SK-N-SH treated with all-trans-retinoic acid at 6 μM for 48 hours (cell line): ENCODE measurements at regions not wholly inside any gene's neighbourhood (a gene's known extent, or its start where the extent isn't known, plus 50 kb on each side); places are given as distances from the start of the nearest gene placed in this dataset.

Experiments used
- ATAC-seq: fragments of 200-7000 bp; cut with Tn5 transposase; 3 replicates; pipeline ENCODE4 v1.9.1; 2020; ENCODE audit warnings: mild to moderate bottlenecking, moderate library complexity
- ARNTL ChIP-seq: fragments of 450-650 bp; formaldehyde crosslinking; IDR thresholded peaks from 2 replicates; pipeline ENCODE4 v1.5.0; 2020; ENCODE audit warnings: low read depth, mild to moderate bottlenecking, moderate library complexity, borderline replicate concordance
- BACH2 ChIP-seq: fragments of 250-450 bp; sonication (Bioruptor Pico); IDR thresholded peaks from 2 replicates; pipeline ENCODE4 v1.9.0; 2021; ENCODE audit warnings: mild to moderate bottlenecking, borderline replicate concordance
- CREB5 ChIP-seq: fragments of 250-450 bp; sonication (Bioruptor Pico); IDR thresholded peaks from 2 replicates; pipeline ENCODE4 v1.5.1; 2020; ENCODE audit warnings: low read depth, mild to moderate bottlenecking, moderate library complexity
- ESRRG ChIP-seq: fragments of 250-450 bp; sonication (Bioruptor Pico); IDR thresholded peaks from 2 replicates; pipeline ENCODE4 v1.6.1; 2021; ENCODE audit warnings: mild to moderate bottlenecking
- GLIS3 ChIP-seq: fragments of 250-450 bp; sonication (Bioruptor Pico); IDR thresholded peaks from 2 replicates; pipeline ENCODE4 v1.5.0; 2020; ENCODE audit warnings: mild to moderate bottlenecking, moderate library complexity
- ISL1 ChIP-seq: fragments of 250-450 bp; sonication (Bioruptor Pico); IDR thresholded peaks from 2 replicates; pipeline ENCODE4 v2.1.2; 2022; ENCODE audit warnings: mild to moderate bottlenecking, moderate library complexity
- POU6F1 ChIP-seq: fragments of 250-450 bp; sonication (Bioruptor Pico); IDR thresholded peaks from 2 replicates; pipeline ENCODE4 v1.8.0; 2021; ENCODE audit warnings: low read depth, mild to moderate bottlenecking, moderate library complexity, borderline replicate concordance
- PPARA ChIP-seq: fragments of 250-450 bp; sonication (Bioruptor Pico); IDR thresholded peaks from 2 replicates; pipeline ENCODE4 v1.5.0; 2020; ENCODE audit warnings: mild to moderate bottlenecking, borderline replicate concordance
- RARB ChIP-seq: fragments of 250-450 bp; sonication (Bioruptor Pico); IDR thresholded peaks from 2 replicates; pipeline ENCODE4 v1.8.0; 2021; ENCODE audit warnings: mild to moderate bottlenecking, moderate library complexity
- SNAI2 ChIP-seq: fragments of 250-450 bp; sonication (Bioruptor Pico); IDR thresholded peaks from 2 replicates; pipeline ENCODE4 v1.5.0; 2020; ENCODE audit warnings: mild to moderate bottlenecking, moderate library complexity
- TCF4 ChIP-seq: fragments of 250-450 bp; sonication (Bioruptor Pico); IDR thresholded peaks from 2 replicates; pipeline ENCODE4 v1.8.0; 2021; ENCODE audit warnings: mild to moderate bottlenecking, moderate library complexity, borderline replicate concordance
- TOX ChIP-seq: fragments of 250-450 bp; sonication (Bioruptor Pico); IDR thresholded peaks from 2 replicates; pipeline ENCODE4 v1.8.0; 2021; ENCODE audit warnings: mild to moderate bottlenecking, moderate library complexity, borderline replicate concordance
- ZC3H10 ChIP-seq: fragments of 250-450 bp; sonication (Bioruptor Pico); IDR thresholded peaks from 2 replicates; pipeline ENCODE4 v1.5.1; 2021; ENCODE audit warnings: mild to moderate bottlenecking, moderate library complexity
- ZFP3 ChIP-seq: fragments of 250-450 bp; sonication (Bioruptor Pico); IDR thresholded peaks from 2 replicates; pipeline ENCODE4 v1.5.0; 2020; ENCODE audit warnings: mild to moderate bottlenecking, moderate library complexity
- ZFP30 ChIP-seq: fragments of 450-650 bp; formaldehyde crosslinking; IDR thresholded peaks from 2 replicates; pipeline ENCODE4 v1.5.0; 2022; ENCODE audit warnings: mild to moderate bottlenecking, moderate library complexity
- ZNF70 ChIP-seq: fragments of 450-650 bp; formaldehyde crosslinking; IDR thresholded peaks from 2 replicates; pipeline ENCODE4 v1.5.0; 2020; ENCODE audit warnings: mild to moderate bottlenecking, moderate library complexity
- ZNF8 ChIP-seq: fragments of 450-650 bp; formaldehyde crosslinking; IDR thresholded peaks from 2 replicates; pipeline ENCODE4 v1.5.0; 2020; ENCODE audit warnings: mild to moderate bottlenecking, moderate library complexity
- TF ChIP-seq, protein P1 (sequence below): fragments of 250-450 bp; sonication (Bioruptor Pico); IDR thresholded peaks from 2 replicates; pipeline ENCODE4 v1.5.0; 2020; ENCODE audit warnings: mild to moderate bottlenecking, moderate library complexity

GRCh38 chr16:61403386-61403785 is 632.9 kb downstream of the CDH8 start:
- ATAC-seq: no peak
- no peak for TF ChIP-seq ZNF8 (CRISPR knock-in tag)
- no peak for TF ChIP-seq RARB (CRISPR knock-in tag)
- no peak for TF ChIP-seq SNAI2 (CRISPR knock-in tag)
- no peak for TF ChIP-seq ZC3H10
- TF ChIP-seq, protein P1, sequence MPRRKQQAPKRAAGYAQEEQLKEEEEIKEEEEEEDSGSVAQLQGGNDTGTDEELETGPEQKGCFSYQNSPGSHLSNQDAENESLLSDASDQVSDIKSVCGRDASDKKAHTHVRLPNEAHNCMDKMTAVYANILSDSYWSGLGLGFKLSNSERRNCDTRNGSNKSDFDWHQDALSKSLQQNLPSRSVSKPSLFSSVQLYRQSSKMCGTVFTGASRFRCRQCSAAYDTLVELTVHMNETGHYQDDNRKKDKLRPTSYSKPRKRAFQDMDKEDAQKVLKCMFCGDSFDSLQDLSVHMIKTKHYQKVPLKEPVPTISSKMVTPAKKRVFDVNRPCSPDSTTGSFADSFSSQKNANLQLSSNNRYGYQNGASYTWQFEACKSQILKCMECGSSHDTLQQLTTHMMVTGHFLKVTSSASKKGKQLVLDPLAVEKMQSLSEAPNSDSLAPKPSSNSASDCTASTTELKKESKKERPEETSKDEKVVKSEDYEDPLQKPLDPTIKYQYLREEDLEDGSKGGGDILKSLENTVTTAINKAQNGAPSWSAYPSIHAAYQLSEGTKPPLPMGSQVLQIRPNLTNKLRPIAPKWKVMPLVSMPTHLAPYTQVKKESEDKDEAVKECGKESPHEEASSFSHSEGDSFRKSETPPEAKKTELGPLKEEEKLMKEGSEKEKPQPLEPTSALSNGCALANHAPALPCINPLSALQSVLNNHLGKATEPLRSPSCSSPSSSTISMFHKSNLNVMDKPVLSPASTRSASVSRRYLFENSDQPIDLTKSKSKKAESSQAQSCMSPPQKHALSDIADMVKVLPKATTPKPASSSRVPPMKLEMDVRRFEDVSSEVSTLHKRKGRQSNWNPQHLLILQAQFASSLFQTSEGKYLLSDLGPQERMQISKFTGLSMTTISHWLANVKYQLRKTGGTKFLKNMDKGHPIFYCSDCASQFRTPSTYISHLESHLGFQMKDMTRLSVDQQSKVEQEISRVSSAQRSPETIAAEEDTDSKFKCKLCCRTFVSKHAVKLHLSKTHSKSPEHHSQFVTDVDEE: no peak
- no peak for TF ChIP-seq TOX (CRISPR knock-in tag)
- TF ChIP-seq GLIS3 (CRISPR knock-in tag): no peak
- no peak for TF ChIP-seq ZFP30 (CRISPR knock-in tag)

DNA sequence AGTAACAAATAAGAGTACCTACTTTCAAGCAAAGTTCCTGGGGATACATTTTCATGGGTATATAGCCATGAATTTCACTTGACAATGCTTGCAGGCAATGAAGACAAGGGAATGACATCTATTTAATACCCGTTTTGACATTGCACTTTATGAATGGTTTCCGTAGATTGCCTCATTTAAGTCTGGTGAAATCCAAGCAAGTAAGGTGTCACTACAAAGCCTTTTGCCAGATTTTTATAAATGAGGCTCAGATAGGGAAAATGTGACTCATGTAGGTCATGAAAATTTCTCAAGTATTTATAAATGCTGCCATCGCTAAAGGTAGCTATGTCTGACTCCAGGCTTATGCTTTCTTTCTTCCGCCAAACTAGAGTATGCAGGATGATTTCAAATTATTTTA is 644.3 kb downstream of the CDH8 start:
- ATAC-seq: no peak

DNA sequence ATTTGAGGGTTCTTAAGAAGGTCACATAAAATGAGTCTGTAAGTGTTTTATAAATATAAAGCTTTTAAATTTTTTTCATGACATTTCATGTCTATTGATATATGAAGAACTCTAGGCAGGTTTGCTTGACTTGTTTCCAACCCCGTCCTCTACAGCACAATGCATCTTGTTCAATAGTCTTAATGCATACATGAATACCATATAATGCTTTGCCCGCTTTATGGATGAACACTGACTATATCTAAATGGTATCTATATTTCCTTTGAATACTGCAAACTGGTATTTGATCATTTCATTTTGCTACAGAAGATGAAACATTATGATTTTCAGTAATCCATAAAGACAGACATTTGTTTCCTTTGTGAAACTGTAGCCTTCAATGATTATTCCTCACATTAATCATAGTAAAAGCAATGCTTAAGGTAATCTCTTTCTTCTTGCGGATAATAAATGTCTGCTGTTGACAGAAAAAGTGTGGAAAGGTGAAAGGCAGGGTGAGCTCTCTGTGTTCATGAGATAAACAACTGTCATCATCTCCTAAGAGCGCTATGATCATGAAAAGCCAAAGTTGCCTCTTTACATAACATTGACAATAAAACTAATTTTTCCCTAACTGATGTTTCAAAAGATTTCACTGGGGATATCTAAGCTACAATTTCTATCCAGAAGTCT is 645.1 kb downstream of the CDH8 start:
- no peak for TF ChIP-seq ZC3H10
- no peak for TF ChIP-seq GLIS3 (CRISPR knock-in tag)
- ATAC-seq: no peak

More for the DNA sequence above, 644.3 kb downstream of the CDH8 start:
- TF ChIP-seq PPARA (CRISPR knock-in tag) (no peak), ZNF70 (CRISPR knock-in tag) (no peak), RARB (CRISPR knock-in tag) (no peak), ZFP3 (CRISPR knock-in tag) (no peak)
- TF ChIP-seq, protein P1: no peak
- TF ChIP-seq, all 23 proteins: peak for 0

DNA sequence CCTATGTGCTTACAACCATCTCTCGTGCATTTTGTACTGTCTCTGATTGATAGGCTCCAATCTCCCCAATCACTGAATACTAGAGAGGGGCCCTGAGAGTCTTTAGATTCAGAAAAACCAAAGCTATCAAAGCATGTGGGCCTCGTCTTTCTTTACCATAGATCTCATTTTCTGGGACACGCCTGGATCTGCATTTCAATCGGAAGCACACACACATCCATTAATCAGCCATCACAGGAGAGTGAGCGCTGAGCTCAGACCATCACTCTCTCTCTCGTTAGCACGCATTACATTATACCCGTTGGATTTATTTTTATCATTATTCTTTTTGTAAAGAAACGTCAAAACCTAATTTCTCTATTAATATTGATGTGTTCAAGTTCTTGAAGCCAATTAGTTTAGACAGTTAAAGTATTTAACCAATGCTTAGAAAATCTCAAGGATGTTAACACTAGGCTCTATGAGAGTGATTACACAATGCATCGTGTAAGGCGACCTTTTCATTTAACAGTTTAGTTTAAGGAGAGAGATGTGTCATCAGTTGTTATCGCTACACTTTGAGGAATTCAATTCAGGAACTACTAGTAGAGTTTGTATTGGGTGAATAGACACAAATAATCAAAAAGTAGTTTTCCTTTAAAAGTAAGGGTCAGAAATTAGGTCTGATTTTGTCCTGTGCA is 650.7 kb downstream of the CDH8 start:
- TF ChIP-seq TCF4 (CRISPR knock-in tag) (no peak), GLIS3 (CRISPR knock-in tag) (no peak), ISL1 (CRISPR knock-in tag) (no peak), PPARA (CRISPR knock-in tag) (no peak), RARB (CRISPR knock-in tag) (no peak)

GRCh38 chr16:61382435-61382834 is 653.8 kb downstream of the CDH8 start:
- ATAC-seq: no peak
- no peak for TF ChIP-seq ESRRG (CRISPR knock-in tag)
- TF ChIP-seq POU6F1 (CRISPR knock-in tag): no peak
- TF ChIP-seq, protein P1: no peak
- no peak for TF ChIP-seq PPARA (CRISPR knock-in tag)
- no peak for TF ChIP-seq ZNF8 (CRISPR knock-in tag)
- no peak for TF ChIP-seq ISL1 (CRISPR knock-in tag)
- no peak for TF ChIP-seq SNAI2 (CRISPR knock-in tag)
- no peak for TF ChIP-seq BACH2 (CRISPR knock-in tag)
- TF ChIP-seq TOX (CRISPR knock-in tag): no peak
- TF ChIP-seq ZC3H10: no peak
- TF ChIP-seq ZFP3 (CRISPR knock-in tag): no peak
- no peak for TF ChIP-seq CREB5
- no peak for TF ChIP-seq ARNTL (CRISPR knock-in tag)
- TF ChIP-seq TCF4 (CRISPR knock-in tag): no peak

More for the DNA sequence above, 650.7 kb downstream of the CDH8 start:
- no peak for ATAC-seq
